ENCODE measurements at regions not wholly inside any gene's neighbourhood (a gene's known extent, or its start where the extent isn't known, plus 50 kb on each side); places are given as distances from the start of the nearest gene placed in this dataset.

DNA sequence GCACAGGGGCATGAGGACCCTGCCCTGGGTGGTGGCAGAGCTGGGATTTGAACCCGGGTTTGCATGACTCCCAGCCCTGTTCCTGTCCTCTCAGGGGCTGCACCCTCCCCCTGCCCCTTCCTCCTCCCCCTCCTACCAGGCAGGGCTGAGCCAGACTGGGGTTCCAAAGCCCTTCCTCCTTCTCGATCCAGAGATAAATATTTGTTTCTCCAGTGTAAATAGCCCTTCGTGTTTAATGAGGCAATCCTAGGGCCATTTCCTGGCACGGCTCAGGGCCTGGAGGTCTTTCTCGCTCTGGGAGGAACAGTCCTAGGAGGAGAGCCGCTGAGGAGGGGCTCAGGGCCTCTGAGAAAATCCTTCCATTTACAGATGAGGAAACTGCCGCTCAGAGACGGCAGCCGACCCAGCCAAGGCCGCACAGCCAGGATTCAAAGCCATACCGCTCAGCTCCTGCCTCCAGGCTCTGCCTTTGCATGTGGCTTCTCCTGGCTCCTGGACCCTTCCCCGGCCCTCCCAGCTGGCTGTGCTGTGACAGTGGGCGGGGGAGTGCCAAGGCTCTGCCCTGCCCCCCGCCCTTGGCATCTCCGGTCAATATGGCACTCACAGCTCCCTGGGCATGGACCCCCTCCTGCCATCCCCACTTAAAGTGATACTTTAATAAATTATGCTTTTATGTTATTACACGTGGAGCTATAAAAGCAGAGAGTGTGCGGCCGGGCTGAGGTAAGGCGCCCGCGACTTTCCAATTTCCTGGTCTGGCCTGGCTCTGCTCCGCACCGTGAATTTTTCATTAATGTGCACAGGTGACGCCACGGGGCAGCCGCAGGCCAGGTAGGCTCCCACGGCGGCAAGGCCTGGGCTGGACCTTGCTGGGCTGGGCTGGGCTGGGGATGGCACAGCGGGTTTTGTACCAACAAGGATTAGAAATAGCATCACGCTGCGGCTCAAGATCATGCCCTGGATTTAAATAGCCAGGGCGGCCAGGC lies 114.7 kb upstream of the WNT4 start:
- TF ChIP-seq, protein P1, sequence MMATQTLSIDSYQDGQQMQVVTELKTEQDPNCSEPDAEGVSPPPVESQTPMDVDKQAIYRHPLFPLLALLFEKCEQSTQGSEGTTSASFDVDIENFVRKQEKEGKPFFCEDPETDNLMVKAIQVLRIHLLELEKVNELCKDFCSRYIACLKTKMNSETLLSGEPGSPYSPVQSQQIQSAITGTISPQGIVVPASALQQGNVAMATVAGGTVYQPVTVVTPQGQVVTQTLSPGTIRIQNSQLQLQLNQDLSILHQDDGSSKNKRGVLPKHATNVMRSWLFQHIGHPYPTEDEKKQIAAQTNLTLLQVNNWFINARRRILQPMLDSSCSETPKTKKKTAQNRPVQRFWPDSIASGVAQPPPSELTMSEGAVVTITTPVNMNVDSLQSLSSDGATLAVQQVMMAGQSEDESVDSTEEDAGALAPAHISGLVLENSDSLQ (IDR thresholded peaks at IDR 0.05) = no peak
- no peak for TF ChIP-seq ZNF384 (IDR thresholded peaks at IDR 0.05)
- TF ChIP-seq TARDBP (IDR thresholded peaks at IDR 0.05) = no peak
- TF ChIP-seq ELF4 (IDR thresholded peaks at IDR 0.05) = no peak
- no peak for TF ChIP-seq NFRKB (IDR thresholded peaks at IDR 0.05)
- TF ChIP-seq SP1 (IDR thresholded peaks at IDR 0.05) = no peak
- TF ChIP-seq CTBP1 (IDR thresholded peaks at IDR 0.05; ENCODE audit: borderline replicate concordance) = no peak
- ChIA-PET POLR2A (no interaction called here), CTCF (interaction anchor here (0.6 kb wide), 1 partner anchor 99 kb away, joined by 3 read pairs; no protein-coding TSS in a partner anchor)
- DNase-seq (ENCODE audit: extremely low spot score) = no peak

DNA sequence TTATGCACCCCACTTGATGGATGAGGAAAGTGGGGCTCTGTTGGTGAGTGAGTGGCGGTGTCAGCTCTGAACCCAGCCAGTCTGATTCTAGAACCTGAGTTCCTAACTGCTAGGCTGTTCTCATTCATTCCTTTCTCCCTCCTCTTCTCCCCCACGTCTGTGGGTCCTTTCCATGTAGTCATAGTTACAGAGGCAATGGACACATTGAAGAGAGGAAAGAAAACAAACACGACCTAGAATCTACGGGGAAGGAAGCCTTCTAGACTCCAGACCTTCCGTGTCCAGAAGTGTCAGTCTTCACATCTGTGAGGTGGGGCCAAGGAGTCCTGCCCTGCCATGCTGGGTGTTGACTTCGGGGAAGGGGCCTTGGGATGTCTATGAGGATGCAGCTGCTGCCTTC lies 115.8 kb upstream of the WNT4 start:
- DNase-seq (ENCODE audit: extremely low spot score) = no peak
- CTCF ChIA-PET = no interaction called here
- TF ChIP-seq LEF1 (IDR thresholded peaks at IDR 0.05; ENCODE audit: borderline replicate concordance) (no peak), BHLHE40 (IDR thresholded peaks at IDR 0.05; ENCODE audit: borderline replicate concordance) (no peak), FOXM1 (IDR thresholded peaks at IDR 0.05; ENCODE audit: borderline replicate concordance) (no peak), ZNF384 (IDR thresholded peaks at IDR 0.05) (no peak), L3MBTL2 (conservative IDR thresholded peaks at IDR 0.05) (no peak), SUZ12 (IDR thresholded peaks at IDR 0.05) (no peak), HDGF (IDR thresholded peaks at IDR 0.05; ENCODE audit: borderline replicate concordance) (no peak), SP1 (IDR thresholded peaks at IDR 0.05) (no peak), ARNT (IDR thresholded peaks at IDR 0.05) (no peak), ELF4 (IDR thresholded peaks at IDR 0.05) (no peak), NFRKB (IDR thresholded peaks at IDR 0.05) (no peak), FOXA1 (IDR thresholded peaks at IDR 0.05) (no peak), FOXK2 (IDR thresholded peaks at IDR 0.05) (no peak), CTBP1 (IDR thresholded peaks at IDR 0.05; ENCODE audit: borderline replicate concordance) (no peak), TARDBP (IDR thresholded peaks at IDR 0.05) (no peak)
- TF ChIP-seq, protein P1 (IDR thresholded peaks at IDR 0.05) = no peak
- POLR2A ChIA-PET = no interaction called here

DNA sequence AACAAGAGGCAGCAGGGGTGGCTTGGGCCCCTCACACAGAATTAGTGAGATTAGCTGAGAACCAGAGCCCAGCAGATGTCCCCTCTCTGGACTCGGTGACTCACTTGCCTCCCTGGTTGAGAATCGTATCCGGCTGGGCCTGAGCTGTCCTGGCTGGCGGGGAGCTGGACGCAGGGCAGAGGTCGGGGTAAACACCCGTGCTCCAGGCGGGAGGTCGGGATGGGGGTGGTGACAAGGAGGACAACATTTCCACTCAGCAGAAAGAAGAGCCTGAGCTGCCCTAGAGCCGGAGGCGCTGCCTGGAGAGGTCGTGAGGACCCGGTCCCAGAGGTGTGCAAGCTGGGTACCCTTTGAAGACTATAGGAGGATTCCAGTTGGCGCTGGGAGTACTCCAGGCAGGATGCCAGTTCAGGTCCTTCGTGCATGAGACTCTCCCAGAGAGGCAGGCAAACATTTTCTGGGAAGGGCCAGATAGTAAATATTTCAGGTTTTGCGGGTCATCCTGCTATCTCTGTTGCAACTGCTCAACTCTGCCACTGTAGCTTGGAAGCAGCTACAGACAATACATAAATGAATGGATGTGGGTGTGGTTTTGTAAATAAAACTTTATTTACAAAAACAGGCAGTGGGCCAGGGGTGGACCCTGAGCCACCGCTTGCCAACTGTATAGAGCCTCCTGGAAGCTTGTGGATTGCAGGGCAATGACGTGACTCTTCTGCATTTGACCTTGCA lies 116.8 kb upstream of the WNT4 start:
- ChIA-PET CTCF (interaction anchor here (1.0 to 1.1 kb wide), 2 partner anchors 16 to 17 kb away, joined by 3 to 4 read pairs; no protein-coding TSS in a partner anchor), POLR2A (no interaction called here)
- DNase-seq (ENCODE audit: extremely low spot score) = no peak
- TF ChIP-seq ARNT (IDR thresholded peaks at IDR 0.05) (no peak), SP1 (IDR thresholded peaks at IDR 0.05) (no peak), NFRKB (IDR thresholded peaks at IDR 0.05) (no peak), ZNF384 (IDR thresholded peaks at IDR 0.05) (no peak), SUZ12 (IDR thresholded peaks at IDR 0.05) (no peak), CTBP1 (IDR thresholded peaks at IDR 0.05; ENCODE audit: borderline replicate concordance) (no peak), BHLHE40 (IDR thresholded peaks at IDR 0.05; ENCODE audit: borderline replicate concordance) (no peak), HDGF (IDR thresholded peaks at IDR 0.05; ENCODE audit: borderline replicate concordance) (no peak)
- TF ChIP-seq, protein P1 (IDR thresholded peaks at IDR 0.05) = no peak

DNA sequence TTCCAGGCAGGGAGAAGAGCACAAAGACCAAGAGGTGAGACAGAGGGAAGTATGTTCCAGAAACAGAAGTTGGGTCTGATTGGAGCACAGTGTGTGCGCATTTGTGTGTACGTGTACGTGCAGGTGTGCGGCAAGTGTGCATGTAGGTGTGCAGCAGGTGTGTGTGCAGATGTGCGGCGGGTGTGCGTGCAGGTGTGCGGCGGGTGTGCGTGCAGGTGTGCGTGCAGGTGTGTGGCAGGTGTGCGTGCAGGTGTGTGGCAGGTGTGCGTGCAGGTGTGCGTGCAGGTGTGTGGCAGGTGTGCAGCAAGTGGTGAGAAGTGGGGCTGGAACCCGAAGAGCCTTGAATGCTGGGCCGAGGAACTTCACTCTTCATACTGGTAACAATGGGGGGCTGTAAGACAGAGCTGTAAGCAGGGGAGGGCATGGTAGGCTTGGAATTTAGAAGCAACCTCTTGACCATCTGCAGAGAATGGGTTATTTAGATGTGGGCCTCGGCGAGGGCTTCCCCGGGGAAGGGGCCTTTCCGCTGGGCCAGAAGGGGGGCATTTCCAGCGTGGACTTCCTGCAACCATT lies 118.0 kb upstream of the WNT4 start:
- POLR2A ChIA-PET = no interaction called here
- no peak for TF ChIP-seq LEF1 (IDR thresholded peaks at IDR 0.05; ENCODE audit: borderline replicate concordance)
- CTCF ChIA-PET = no interaction called here

DNA sequence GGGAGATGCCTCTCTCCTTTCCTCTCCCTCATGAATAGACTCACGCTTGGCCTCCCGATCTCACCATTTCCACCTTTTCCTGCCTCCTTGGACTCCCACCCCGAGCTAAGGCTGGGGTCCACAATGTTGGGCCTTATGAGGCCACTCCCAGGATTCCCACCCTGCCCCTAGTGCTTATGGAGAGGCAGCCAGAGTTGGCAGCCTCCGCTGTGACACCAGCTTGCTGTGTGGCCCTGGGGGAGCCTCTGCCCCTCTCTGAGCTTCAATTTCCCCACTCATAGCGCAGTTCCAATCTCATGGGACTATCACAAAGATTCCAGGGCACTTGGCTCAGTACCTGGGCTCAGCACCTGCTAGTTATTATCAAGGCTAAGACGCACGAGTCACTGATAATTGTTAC lies 118.7 kb upstream of the WNT4 start:
- CTCF ChIA-PET = no interaction called here
- POLR2A ChIA-PET = no interaction called here
- TF ChIP-seq CTBP1 (IDR thresholded peaks at IDR 0.05; ENCODE audit: borderline replicate concordance) (no peak), FOXM1 (IDR thresholded peaks at IDR 0.05; ENCODE audit: borderline replicate concordance) (no peak), ZNF384 (IDR thresholded peaks at IDR 0.05) (no peak), L3MBTL2 (conservative IDR thresholded peaks at IDR 0.05) (no peak), FOXK2 (IDR thresholded peaks at IDR 0.05) (no peak)
- TF ChIP-seq, protein P1 (IDR thresholded peaks at IDR 0.05) = no peak
- no peak for DNase-seq (ENCODE audit: extremely low spot score)

More for the DNA sequence above, 118.0 kb upstream of the WNT4 start:
- DNase-seq (ENCODE audit: extremely low spot score) = no peak
